ENCODE measurements at regions not wholly inside any gene's neighbourhood (a gene's known extent, or its start where the extent isn't known, plus 50 kb on each side); places are given as distances from the start of the nearest gene placed in this dataset.

- ATAC-seq (peak; percentile 69), DNase-seq (peak in 1 of 2 donors; percentile 21)
- intact Hi-C loops (cut with DNase I, micrococcal nuclease) = no loop called here
These were observed 159.3 kb downstream of the DACT1 start for GRCh38 chr14:58797010-58797429.

GRCh38 chr14:58798173-58798572 lies 160.4 kb downstream of the DACT1 start:
- no peak for DNase-seq
- intact Hi-C loops (cut with DNase I, micrococcal nuclease) = no loop called here
- ATAC-seq = no peak

DNA sequence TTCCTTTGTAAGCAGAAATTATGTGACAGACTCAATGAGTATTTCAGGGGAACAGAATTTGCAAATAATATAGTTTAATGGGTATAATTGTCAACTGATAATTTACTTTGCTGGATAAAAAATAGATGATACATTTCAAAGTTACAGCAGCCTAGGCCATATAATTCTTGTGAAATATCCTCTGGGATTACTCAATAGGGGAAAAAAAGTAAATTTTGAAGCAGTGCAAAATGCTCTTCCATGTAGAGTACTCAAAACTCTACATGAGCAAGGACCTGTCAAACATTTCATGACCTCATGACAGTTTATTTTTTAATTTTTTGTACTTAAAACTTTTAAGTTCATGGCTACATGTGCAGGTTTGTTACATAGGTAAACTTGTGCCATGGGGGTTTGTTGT lies 163.3 kb downstream of the DACT1 start:
- ATAC-seq (no peak), DNase-seq (no peak)
- intact Hi-C loops (cut with DNase I, micrococcal nuclease) = no loop called here

DNA sequence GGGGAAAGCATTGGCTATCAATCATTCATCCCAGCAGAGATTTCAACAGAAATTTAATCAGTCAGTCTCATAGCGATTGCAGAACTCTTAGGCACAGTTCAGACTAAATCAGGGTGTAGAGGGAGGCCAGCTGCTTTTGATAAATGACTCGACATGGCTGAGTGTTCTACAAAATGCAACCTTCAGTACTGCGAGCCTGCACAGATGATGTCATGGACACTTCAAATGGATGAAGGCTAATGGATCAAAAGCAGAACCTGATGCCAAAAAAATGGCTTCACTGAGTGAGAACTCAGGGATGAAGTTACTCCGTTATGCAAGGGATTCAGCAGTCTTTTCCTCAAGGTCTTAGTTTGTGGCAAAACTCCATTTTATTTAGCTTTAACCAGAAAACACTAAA lies 167.3 kb downstream of the DACT1 start:
- intact Hi-C loops (cut with DNase I, micrococcal nuclease) = no loop called here
- ATAC-seq = no peak
- DNase-seq = no peak

GRCh38 chr14:58805605-58806409 lies 168.0 kb downstream of the DACT1 start:
- intact Hi-C loops (cut with DNase I, micrococcal nuclease) = no loop called here
- peak; percentile 43 for ATAC-seq
- DNase-seq = no peak

GRCh38 chr14:58807191-58807590 lies 169.4 kb downstream of the DACT1 start:
- intact Hi-C loops (cut with DNase I, micrococcal nuclease) = no loop called here
- DNase-seq (no peak), ATAC-seq (no peak)

DNA sequence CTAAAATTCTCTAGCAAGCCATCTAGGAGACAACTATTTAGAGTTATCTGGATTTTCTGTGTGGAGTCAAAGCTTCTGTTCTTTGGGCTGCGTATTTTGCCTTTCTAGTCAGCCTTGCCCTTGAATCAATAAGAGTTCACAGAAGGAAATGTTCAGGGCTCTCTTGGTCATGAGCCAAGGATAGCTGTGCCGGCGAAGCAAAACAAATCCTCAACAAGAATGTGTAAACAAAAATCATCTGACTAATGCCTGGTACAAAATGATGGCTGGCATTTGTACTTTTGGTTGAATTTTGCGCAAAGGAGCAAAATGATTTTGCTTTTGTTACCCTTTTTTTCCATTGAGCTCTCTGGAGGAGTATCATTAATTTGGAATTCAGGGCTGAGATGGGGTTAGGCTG lies 171.1 kb downstream of the DACT1 start:
- no peak for DNase-seq
- intact Hi-C loops (cut with DNase I, micrococcal nuclease) = no loop called here

GRCh38 chr14:58809520-58809919 lies 171.8 kb downstream of the DACT1 start:
- ATAC-seq = no peak

More for the DNA sequence above, 171.1 kb downstream of the DACT1 start:
- ATAC-seq = peak; percentile 38

DNA sequence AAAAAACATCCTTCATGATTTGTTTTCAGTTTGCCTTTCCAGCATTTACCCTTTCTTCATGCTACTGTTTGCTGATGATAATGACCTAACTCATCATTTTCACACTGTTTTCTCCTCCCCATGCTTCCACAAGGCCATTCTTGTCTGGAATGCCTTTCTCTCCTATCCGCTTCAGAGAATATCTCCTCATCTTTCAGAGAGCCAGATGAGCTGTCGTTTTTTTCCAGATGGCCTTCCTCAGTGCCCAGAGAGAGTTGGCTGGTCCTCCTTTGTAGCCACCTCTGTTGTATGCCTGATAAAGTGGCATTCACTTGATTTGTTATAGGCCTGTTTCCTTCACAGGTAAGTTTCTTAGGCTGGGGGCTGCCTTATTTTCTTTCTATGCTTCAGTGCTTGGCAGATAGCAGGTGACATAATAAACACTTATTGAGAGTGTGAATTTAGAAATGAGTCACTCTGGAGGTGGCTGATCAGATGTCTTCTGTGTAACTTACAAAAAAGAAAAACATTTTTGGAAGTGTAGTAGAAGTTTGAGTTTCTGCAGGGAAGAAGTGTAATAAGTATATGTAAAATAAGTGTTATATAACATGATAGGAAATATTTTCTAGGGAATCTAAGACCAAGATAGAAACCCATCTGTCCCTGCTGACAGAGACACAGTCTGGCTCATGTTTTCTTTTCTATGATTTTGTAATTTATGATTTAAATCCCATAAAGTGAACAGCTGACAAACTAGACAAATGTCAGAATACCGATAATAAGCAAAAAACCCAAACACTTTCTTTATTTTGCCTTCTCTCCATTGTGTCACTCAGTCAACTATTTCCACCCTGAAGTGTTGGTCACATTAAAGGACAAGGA lies 174.5 kb downstream of the DACT1 start:
- intact Hi-C loops (cut with DNase I, micrococcal nuclease) = no loop called here
- ATAC-seq = no peak
- no peak for DNase-seq

More at GRCh38 chr14:58809520-58809919, 171.8 kb downstream of the DACT1 start:
- no peak for DNase-seq
- intact Hi-C loops (cut with DNase I, micrococcal nuclease) = no loop called here

DNA sequence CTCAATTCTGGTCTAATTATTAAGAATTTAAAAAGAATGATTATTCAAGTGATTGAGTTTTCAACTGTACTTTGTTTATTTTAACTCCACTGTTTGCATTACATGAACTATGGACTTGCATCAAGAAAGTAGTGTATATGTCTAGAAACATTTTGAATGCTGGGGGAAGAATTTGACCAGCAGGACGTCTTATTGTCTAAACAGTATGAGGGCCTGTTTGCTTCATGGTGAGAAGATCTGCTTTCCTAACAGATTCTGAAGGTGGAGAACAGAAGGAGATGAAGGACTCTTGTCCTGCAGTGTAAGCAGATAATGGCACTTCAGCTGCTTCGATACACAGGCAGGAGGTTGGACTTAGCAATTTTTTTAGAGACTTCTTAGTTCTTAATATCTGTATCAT lies 176.0 kb downstream of the DACT1 start:
- no peak for DNase-seq
- intact Hi-C loops (cut with DNase I, micrococcal nuclease) = no loop called here
- no peak for ATAC-seq

DNA sequence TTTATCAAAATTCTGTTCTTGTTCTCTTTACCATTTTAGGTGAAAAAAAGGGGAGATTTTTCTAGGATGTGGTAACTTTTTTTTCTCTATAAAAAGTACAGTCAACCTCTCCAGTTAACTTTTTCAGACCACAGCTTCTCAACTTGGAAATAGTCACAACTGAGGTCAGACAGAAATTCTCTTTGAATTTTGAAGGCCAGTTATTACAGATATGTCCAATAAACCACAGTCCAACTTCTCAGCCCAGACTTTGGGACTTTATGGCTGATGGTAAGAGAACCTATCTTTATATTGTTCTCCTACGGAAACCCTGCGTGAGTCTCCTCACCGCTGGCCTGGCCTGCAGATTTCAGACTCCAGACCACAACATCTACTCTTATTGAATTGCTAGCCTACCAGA lies 176.7 kb downstream of the DACT1 start:
- no peak for ATAC-seq

GRCh38 chr14:58815161-58815701 lies 177.5 kb downstream of the DACT1 start:
- intact Hi-C loops (cut with DNase I, micrococcal nuclease) = no loop called here
- ATAC-seq (no peak), DNase-seq (no peak)

More for the DNA sequence above, 176.7 kb downstream of the DACT1 start:
- no peak for DNase-seq
- intact Hi-C loops (cut with DNase I, micrococcal nuclease) = no loop called here

DNA sequence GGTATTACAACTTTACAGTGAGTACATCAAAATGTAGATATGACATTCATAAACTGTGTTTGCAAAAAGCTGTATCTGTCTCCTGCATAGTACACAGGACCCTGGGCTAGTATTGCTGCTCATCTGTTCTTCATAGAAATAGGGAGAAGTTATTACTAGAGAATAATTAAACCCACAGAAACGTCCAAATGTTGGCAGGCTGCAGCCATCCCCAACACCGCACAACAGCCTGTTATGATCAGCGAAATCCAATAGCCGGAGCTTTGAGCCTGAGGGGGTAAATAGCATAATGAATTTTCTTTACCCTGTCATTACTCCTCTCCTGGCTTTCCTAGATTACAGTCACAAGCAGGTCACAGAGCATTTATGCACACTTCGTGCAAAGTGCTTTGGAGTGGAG lies 178.0 kb downstream of the DACT1 start:
- DNase-seq = no peak
- ATAC-seq = no peak
- intact Hi-C loops (cut with DNase I, micrococcal nuclease) = no loop called here

DNA sequence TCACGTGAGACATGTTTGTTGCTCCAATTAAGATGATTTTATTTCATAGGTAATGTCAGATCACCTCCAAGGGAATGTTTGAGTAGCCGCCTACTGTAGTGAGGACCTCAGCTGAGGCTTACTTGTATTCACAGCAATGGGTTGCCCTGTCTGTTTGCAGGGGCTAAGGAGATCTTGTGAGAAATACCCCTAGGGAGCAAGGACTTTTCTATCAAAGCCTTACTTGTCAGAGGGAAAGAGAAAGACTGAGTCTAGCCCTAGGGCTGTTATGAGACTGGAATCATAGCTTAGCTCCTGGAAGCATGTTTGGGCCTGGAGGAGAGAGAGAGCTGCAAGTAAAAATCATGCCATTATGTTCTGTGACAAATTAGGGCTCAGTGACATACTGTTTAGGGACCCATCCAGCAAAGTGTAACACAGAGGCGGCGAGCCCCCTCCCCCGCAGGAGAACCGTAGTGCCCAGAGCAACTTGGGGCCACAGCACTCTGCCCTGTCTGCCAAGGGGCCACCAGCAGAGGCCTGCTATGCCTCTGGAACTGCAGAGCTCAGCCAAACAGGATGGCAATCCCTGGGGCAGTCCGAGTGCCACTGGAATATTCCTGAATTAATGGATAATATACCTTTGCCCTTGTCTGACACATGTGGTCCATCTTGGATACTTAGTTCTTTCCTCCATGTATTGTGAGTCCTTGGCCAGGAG lies 178.8 kb downstream of the DACT1 start:
- DNase-seq (no peak), ATAC-seq (no peak)
- intact Hi-C loops (cut with DNase I, micrococcal nuclease) = no loop called here

DNA sequence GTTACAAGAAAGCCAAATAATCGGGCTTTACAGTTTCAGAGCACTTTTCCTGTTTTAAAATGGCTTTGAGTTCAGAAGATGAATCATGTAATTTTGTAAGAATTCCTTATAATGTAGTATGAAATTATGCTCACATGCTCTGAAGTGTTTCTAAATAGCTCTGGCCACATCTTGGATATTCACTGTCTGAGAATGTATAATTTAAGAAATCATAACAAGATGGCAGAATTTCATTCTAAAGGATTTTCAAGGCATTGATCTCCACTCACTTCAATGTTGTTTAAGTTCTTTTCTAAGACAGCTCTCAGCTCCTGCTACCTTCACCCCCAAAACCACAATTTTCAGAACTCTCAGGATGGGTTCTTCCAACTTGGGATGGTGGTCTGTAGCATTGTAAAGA lies 180.1 kb downstream of the DACT1 start:
- ATAC-seq (no peak), DNase-seq (no peak)
- intact Hi-C loops (cut with DNase I, micrococcal nuclease) = no loop called here

GRCh38 chr14:58820032-58820431 lies 182.3 kb downstream of the DACT1 start:
- no peak for ATAC-seq
- intact Hi-C loops (cut with DNase I, micrococcal nuclease) = no loop called here
- no peak for DNase-seq

GRCh38 chr14:58821421-58821820 lies 183.7 kb downstream of the DACT1 start:
- intact Hi-C loops (cut with DNase I, micrococcal nuclease) = no loop called here
- no peak for ATAC-seq
- DNase-seq = no peak

DNA sequence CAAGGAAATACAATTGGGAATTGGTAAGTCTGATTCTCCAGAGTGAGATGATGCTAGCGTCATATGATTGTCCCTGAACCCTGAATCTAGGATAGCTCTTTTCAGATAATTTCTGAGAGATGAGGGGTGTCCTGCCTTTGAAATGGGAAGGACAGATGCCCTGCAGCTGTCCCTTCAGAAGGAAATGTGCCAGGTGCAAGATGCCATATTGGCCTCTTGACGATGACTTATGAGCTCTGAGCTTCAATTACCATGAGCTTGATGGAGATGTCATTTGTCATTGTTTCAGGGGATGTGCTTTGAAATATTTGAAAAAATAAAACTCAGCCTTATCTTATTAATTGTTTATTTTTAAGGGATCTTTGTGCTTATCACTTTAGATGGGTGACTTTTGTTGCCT lies 185.1 kb downstream of the DACT1 start:
- no peak for ATAC-seq
- intact Hi-C loops (cut with DNase I, micrococcal nuclease) = no loop called here

DNA sequence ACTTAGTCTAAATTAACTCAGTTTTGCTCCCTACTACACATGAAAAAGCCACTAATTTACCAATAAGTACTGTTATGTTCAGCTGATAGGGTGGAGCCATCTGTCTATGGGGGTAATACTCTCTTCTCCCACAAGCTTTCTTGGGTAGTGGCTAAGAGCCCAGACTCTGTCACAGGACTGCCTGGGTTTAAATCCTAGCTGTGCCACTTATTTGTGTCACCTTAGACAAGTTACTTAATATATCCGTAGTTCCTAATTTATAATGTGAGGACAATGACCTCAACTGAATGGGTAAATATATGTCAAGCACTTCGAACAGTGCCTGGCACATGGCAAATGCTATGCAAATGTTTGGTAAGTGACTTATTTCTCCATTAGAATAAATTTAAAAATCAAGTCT lies 185.6 kb downstream of the DACT1 start:
- no peak for ATAC-seq

More for the DNA sequence above, 185.1 kb downstream of the DACT1 start:
- DNase-seq = no peak

More for the DNA sequence above, 185.6 kb downstream of the DACT1 start:
- intact Hi-C loops (cut with DNase I, micrococcal nuclease) = no loop called here
- no peak for DNase-seq

All from left colon (tissue), 2 donors.